GM20431 (cell line): ENCODE measurements at regions not wholly inside any gene's neighbourhood (a gene's known extent, or its start where the extent isn't known, plus 50 kb on each side); places are given as distances from the start of the nearest gene placed in this dataset.

Experiments used
- in situ Hi-C: fragments of 300-500 bp; cut with MseI, MboI; formaldehyde crosslinking; loops from one replicate; pipeline ENCODE4 v1.15.0; 2020; ENCODE audit warnings: low sequenced_read_pairs; ENCODE audit not compliant: unreplicated experiment

GRCh38 chr2:194151231-194151630 lies 1505.8 kb upstream of the SLC39A10 start:
- in situ Hi-C loops = no loop called here

GRCh38 chr2:194135463-194135862 lies 1521.6 kb upstream of the SLC39A10 start:
- in situ Hi-C loops = no loop called here

GRCh38 chr2:194128810-194129209 lies 1528.2 kb upstream of the SLC39A10 start:
- in situ Hi-C loops = no loop called here

- in situ Hi-C loops = no loop called here
Measured at GRCh38 chr2:194126418-194126817, 1530.6 kb upstream of the SLC39A10 start.

GRCh38 chr2:194116861-194117260 lies 1540.2 kb upstream of the SLC39A10 start:
- in situ Hi-C loops = no loop called here

GRCh38 chr2:194105358-194105757 lies 1551.7 kb upstream of the SLC39A10 start:
- in situ Hi-C loops = no loop called here

GRCh38 chr2:194104687-194105086 lies 1552.3 kb upstream of the SLC39A10 start:
- in situ Hi-C loops = no loop called here

- in situ Hi-C loops = no loop called here
Measured at GRCh38 chr2:194103941-194104659, 1552.9 kb upstream of the SLC39A10 start.

GRCh38 chr2:194102546-194102945 lies 1554.5 kb upstream of the SLC39A10 start:
- in situ Hi-C loops = no loop called here

GRCh38 chr2:194100201-194100600 lies 1556.8 kb upstream of the SLC39A10 start:
- in situ Hi-C loops = no loop called here

- in situ Hi-C loops = no loop called here
Measured at GRCh38 chr2:194096402-194096801, 1560.6 kb upstream of the SLC39A10 start.

- in situ Hi-C loops = no loop called here
Measured at GRCh38 chr2:194095359-194095758, 1561.7 kb upstream of the SLC39A10 start.

- in situ Hi-C loops = no loop called here
Measured at GRCh38 chr2:194090251-194090905, 1566.6 kb upstream of the SLC39A10 start.

GRCh38 chr2:194087089-194087958 lies 1569.7 kb upstream of the SLC39A10 start:
- in situ Hi-C loops = no loop called here

GRCh38 chr2:194086129-194086528 lies 1570.9 kb upstream of the SLC39A10 start:
- in situ Hi-C loops = no loop called here

- in situ Hi-C loops = no loop called here
Measured at GRCh38 chr2:194079989-194080388, 1577.0 kb upstream of the SLC39A10 start.

GRCh38 chr2:194077366-194077765 lies 1579.7 kb upstream of the SLC39A10 start:
- in situ Hi-C loops = no loop called here

GRCh38 chr2:194062401-194062800 lies 1594.6 kb upstream of the SLC39A10 start:
- in situ Hi-C loops = no loop called here

- in situ Hi-C loops = no loop called here
Measured at GRCh38 chr2:194060269-194060668, 1596.8 kb upstream of the SLC39A10 start.

- in situ Hi-C loops = no loop called here
Measured at GRCh38 chr2:194054313-194054712, 1602.7 kb upstream of the SLC39A10 start.

- in situ Hi-C loops = no loop called here
Measured at GRCh38 chr2:194044321-194044720, 1612.7 kb upstream of the SLC39A10 start.
